DND-41 (cell line): ENCODE measurements at regions not wholly inside any gene's neighbourhood (a gene's known extent, or its start where the extent isn't known, plus 50 kb on each side); places are given as distances from the start of the nearest gene placed in this dataset.

Source experiments
- CTCF ChIP-seq: IDR thresholded peaks from 2 replicates; pipeline ENCODE4 v1.5.1; 2012; ENCODE audit warnings: borderline replicate concordance, low read length, moderate library complexity, mild to moderate bottlenecking; ENCODE audit not compliant: poor library complexity, severe bottlenecking; ENCODE audit errors: extremely low read depth
- EZH2 ChIP-seq: IDR thresholded peaks from 3 replicates; pipeline ENCODE4 v1.6.1; 2012; ENCODE audit warnings: borderline replicate concordance, low read depth, mild to moderate bottlenecking, moderate library complexity, low read length, inconsistent platforms; ENCODE audit not compliant: severe bottlenecking

GRCh38 chr15:77811270-77811669 lies 178.6 kb upstream of the LINGO1 start:
- TF ChIP-seq CTCF (no peak), EZH2 (no peak)
